ENCODE measurements at regions not wholly inside any gene's neighbourhood (a gene's known extent, or its start where the extent isn't known, plus 50 kb on each side); places are given as distances from the start of the nearest gene placed in this dataset.

- no peak for TF ChIP-seq CTCF (IDR thresholded peaks at IDR 0.05)
- no peak for TF ChIP-seq EP300 (IDR thresholded peaks at IDR 0.05)
- TF ChIP-seq POLR2AphosphoS5 (IDR thresholded peaks at IDR 0.05), result no peak
- no peak for TF ChIP-seq POLR2A (IDR thresholded peaks at IDR 0.05)
Measured at GRCh38 chr4:184283659-184284335, 66.1 kb upstream of the ENPP6 start.
